ENCODE measurements at regions not wholly inside any gene's neighbourhood (a gene's known extent, or its start where the extent isn't known, plus 50 kb on each side); places are given as distances from the start of the nearest gene placed in this dataset.
"Not testable (repeated sequence)": the region's sequence is repeated elsewhere in the genome, so short reads cannot be mapped to it uniquely, and the experiment has no call there.

GRCh38 chr3:177694951-177695350, 497.7 kb upstream of the TBL1XR1 start:
- no peak for FAIRE-seq
- no peak for DNase-seq (ENCODE audit: insufficient read length, low spot score)
- TF ChIP-seq CTCF (IDR thresholded peaks at IDR 0.05; ENCODE audit: insufficient read depth, missing control alignments) = no peak

GRCh38 chr3:177700117-177700516, 502.8 kb upstream of the TBL1XR1 start:
- FAIRE-seq (no peak), DNase-seq (ENCODE audit: insufficient read length, low spot score) (no peak)
- no peak for TF ChIP-seq CTCF (IDR thresholded peaks at IDR 0.05; ENCODE audit: insufficient read depth, missing control alignments)

- DNase-seq (ENCODE audit: insufficient read length, low spot score) (no peak), FAIRE-seq (no peak)
- no peak for TF ChIP-seq CTCF (IDR thresholded peaks at IDR 0.05; ENCODE audit: insufficient read depth, missing control alignments)
Measured at GRCh38 chr3:177703788-177704187, 506.5 kb upstream of the TBL1XR1 start.

GRCh38 chr3:177705976-177706823, 508.9 kb upstream of the TBL1XR1 start:
- no peak for FAIRE-seq

GRCh38 chr3:177709470-177709869, 512.2 kb upstream of the TBL1XR1 start:
- not testable (repeated sequence) for FAIRE-seq; DNase-seq (ENCODE audit: insufficient read length, low spot score)

More at GRCh38 chr3:177705976-177706823, 508.9 kb upstream of the TBL1XR1 start:
- no peak for DNase-seq (ENCODE audit: insufficient read length, low spot score)
- no peak for TF ChIP-seq CTCF (IDR thresholded peaks at IDR 0.05; ENCODE audit: insufficient read depth, missing control alignments)

GRCh38 chr3:177710506-177710905, 513.2 kb upstream of the TBL1XR1 start:
- peak; percentile 84 for FAIRE-seq

GRCh38 chr3:177711637-177712036, 514.4 kb upstream of the TBL1XR1 start:
- no peak for TF ChIP-seq CTCF (IDR thresholded peaks at IDR 0.05; ENCODE audit: insufficient read depth, missing control alignments)
- FAIRE-seq (no peak), DNase-seq (ENCODE audit: insufficient read length, low spot score) (no peak)

More at GRCh38 chr3:177710506-177710905, 513.2 kb upstream of the TBL1XR1 start:
- DNase-seq (ENCODE audit: insufficient read length, low spot score) = no peak
- TF ChIP-seq CTCF (IDR thresholded peaks at IDR 0.05; ENCODE audit: insufficient read depth, missing control alignments) = no peak
